ENCODE measurements at regions not wholly inside any gene's neighbourhood (a gene's known extent, or its start where the extent isn't known, plus 50 kb on each side); places are given as distances from the start of the nearest gene placed in this dataset.

- H3K27me3 ChIP-seq = no peaks in the 10 kb centered on the region
- no peak overlapping the region for H3K4me3 ChIP-seq
- no peak for DNase-seq
- no peak overlapping the region for H3K27ac ChIP-seq
- peaks cover 0 to 24% (median 6%) of the 10 kb centered on the region in 4 donors for H3K9me3 ChIP-seq
- intact Hi-C loops (cut with DNase I; ENCODE audit: low total_unique reads) = no loop called here
- no peak for TF ChIP-seq CTCF (IDR thresholded peaks at IDR 0.05)
- no peak for TF ChIP-seq POLR2A (IDR thresholded peaks at IDR 0.05)
- H3K36me3 ChIP-seq = no peaks in the 10 kb centered on the region
- no peaks in the 10 kb centered on the region for H3K4me1 ChIP-seq
- 30 to 53% (median 42%) methylated on average over 2 of the region's 2 CpGs for WGBS, 5 donors
These were observed 667.1 kb upstream of the FBXO33 start for GRCh38 chr14:40099316-40099715.

GRCh38 chr14:40098468-40098867 lies 666.2 kb upstream of the FBXO33 start:
- WGBS, 5 donors = 92 to 98% (median 96%) methylated on average over 3 of the region's 3 CpGs
- intact Hi-C loops (cut with DNase I; ENCODE audit: low total_unique reads) = no loop called here
- Histone ChIP-seq H3K9me3 (peaks cover 0 to 18% (median 6%) of the 10 kb centered on the region in 4 donors), H3K4me1 (no peaks in the 10 kb centered on the region), H3K27me3 (no peaks in the 10 kb centered on the region), H3K4me3 (no peak overlapping the region), H3K36me3 (no peaks in the 10 kb centered on the region), H3K27ac (no peak overlapping the region)
- DNase-seq = no peak
- no peak for TF ChIP-seq EP300 (IDR thresholded peaks at IDR 0.05)
- no peak for TF ChIP-seq POLR2A (IDR thresholded peaks at IDR 0.05)
- TF ChIP-seq CTCF (IDR thresholded peaks at IDR 0.05) = no peak
- TF ChIP-seq POLR2AphosphoS5 (IDR thresholded peaks at IDR 0.05) = no peak

GRCh38 chr14:40096968-40097367 lies 664.7 kb upstream of the FBXO33 start:
- Histone ChIP-seq H3K4me3 (no peak overlapping the region), H3K9me3 (peaks cover 0 to 18% (median 6%) of the 10 kb centered on the region in 4 donors), H3K4me1 (no peaks in the 10 kb centered on the region), H3K27me3 (no peaks in the 10 kb centered on the region), H3K36me3 (no peaks in the 10 kb centered on the region), H3K27ac (no peak overlapping the region)
- no peak for DNase-seq
- TF ChIP-seq CTCF (IDR thresholded peaks at IDR 0.05) (no peak), POLR2A (IDR thresholded peaks at IDR 0.05) (no peak), POLR2AphosphoS5 (IDR thresholded peaks at IDR 0.05) (no peak), EP300 (IDR thresholded peaks at IDR 0.05) (no peak)
- intact Hi-C loops (cut with DNase I; ENCODE audit: low total_unique reads) = no loop called here

- intact Hi-C loops (cut with DNase I; ENCODE audit: low total_unique reads) = no loop called here
- H3K9me3 ChIP-seq = peaks cover 0 to 10% (median 2%) of the 10 kb centered on the region in 4 donors
- no peaks in the 10 kb centered on the region for H3K4me1 ChIP-seq
- no peak overlapping the region for H3K4me3 ChIP-seq
- WGBS, 5 donors = 82 to 90% (median 86%) methylated on average over 1 of the region's 1 CpG
- H3K27me3 ChIP-seq = no peaks in the 10 kb centered on the region
- H3K36me3 ChIP-seq = no peaks in the 10 kb centered on the region
- no peak for DNase-seq
- no peak overlapping the region for H3K27ac ChIP-seq
- TF ChIP-seq POLR2A (IDR thresholded peaks at IDR 0.05) = no peak
- no peak for TF ChIP-seq POLR2AphosphoS5 (IDR thresholded peaks at IDR 0.05)
- no peak for TF ChIP-seq EP300 (IDR thresholded peaks at IDR 0.05)
- no peak for TF ChIP-seq CTCF (IDR thresholded peaks at IDR 0.05)
These were observed 661.6 kb upstream of the FBXO33 start for GRCh38 chr14:40093800-40094199.

All from stomach (tissue), 8 donors.